H1 (cell line): ENCODE measurements at regions not wholly inside any gene's neighbourhood (a gene's known extent, or its start where the extent isn't known, plus 50 kb on each side); places are given as distances from the start of the nearest gene placed in this dataset.

ENCODE experiments used
- CTCF ChIA-PET: fragments of 300-600 bp; sonication (Branson Sonifier 250); formaldehyde crosslinking; loops from one replicate; lab custom pipeline; 2021; ENCODE audit not compliant: partially characterized antibody; lab: Charles Lee
- POLR2A ChIA-PET: fragments of 300-600 bp; sonication (Branson Sonifier 250); formaldehyde crosslinking; loops from one replicate; lab custom pipeline; 2021; ENCODE audit warnings: inconsistent platforms; ENCODE audit not compliant: partially characterized antibody; lab: Charles Lee
- DNase-seq, 2 experiments: peaks; one replicate each; pipeline versions ENCODE4 v3.0.0 to v3.0.0-alpha.2; 2010 to 2022; ENCODE audit warnings: low spot score in 2 of 2, low read depth in 1 of 2, mixed read lengths in 1 of 2
- FAIRE-seq: peaks from 2 replicates; lab custom pipeline; 2011; peaks lifted over from hg19 to GRCh38; lab: Jason Lieb, UNC
- H2AFZ ChIP-seq: 2 replicates; pipeline ENCODE4 v1.8.1; 2012; ENCODE audit warnings: low read length, inconsistent platforms
- H2AK5ac ChIP-seq: 2 replicates; pipeline ENCODE4 v1.6.1; 2013; ENCODE audit warnings: low read depth, low read length
- H2BK120ac ChIP-seq: replicated peaks from 2 replicates; pipeline ENCODE3; 2013; ENCODE audit warnings: low read depth, low read length, inconsistent platforms
- H2BK12ac ChIP-seq: 2 replicates; pipeline ENCODE4 v1.6.1; 2013; ENCODE audit warnings: low read depth, low read length
- H2BK15ac ChIP-seq: 2 replicates; pipeline ENCODE4 v1.6.1; 2013; ENCODE audit warnings: low read length
- H2BK20ac ChIP-seq: 2 replicates; pipeline ENCODE4 v1.6.1; 2013; ENCODE audit warnings: low read length
- H2BK5ac ChIP-seq: 2 replicates; pipeline ENCODE4 v1.6.1; 2013; ENCODE audit warnings: low read depth, low read length
- H3K14ac ChIP-seq: 2 replicates; pipeline ENCODE4 v1.6.1; 2013; ENCODE audit warnings: inconsistent platforms; ENCODE audit not compliant: insufficient read length
- H3K18ac ChIP-seq: 2 replicates; pipeline ENCODE4 v1.6.1; 2013; ENCODE audit warnings: low read length; ENCODE audit errors: extremely low read depth
- H3K23ac ChIP-seq: 2 replicates; pipeline ENCODE4 v1.6.1; 2013; ENCODE audit warnings: inconsistent platforms; ENCODE audit not compliant: insufficient read length
- H3K23me2 ChIP-seq: 2 replicates; pipeline ENCODE4 v1.6.1; 2013; ENCODE audit warnings: low read depth, low read length
- H3K27ac ChIP-seq: 2 replicates; pipeline ENCODE4 v1.6.1; 2011; ENCODE audit warnings: low read depth, low read length, inconsistent platforms
- H3K27me3 ChIP-seq, 4 experiments: replicated peaks in 1 of 4; 1 replicate in 1 of 4; 2 replicates in 3 of 4; pipeline versions ENCODE4 v1.6.1 to v1.8.1; 2011 to 2013; ENCODE audit warnings: low read length in 3 of 4, mild to moderate bottlenecking in 3 of 4, inconsistent platforms in 2 of 4, mixed read lengths in 2 of 4, moderate library complexity in 1 of 4; ENCODE audit not compliant: control insufficient read depth in 3 of 4, insufficient read depth in 3 of 4; ENCODE audit errors: extremely low read depth in 1 of 4
- H3K36me3 ChIP-seq, 4 experiments: 2 replicates each; pipeline versions ENCODE4 v1.6.1 to v1.8.1; 2011 to 2013; ENCODE audit warnings: mild to moderate bottlenecking in 4 of 4, low read length in 3 of 4, moderate library complexity in 2 of 4, control low read depth in 1 of 4, inconsistent platforms in 1 of 4; ENCODE audit not compliant: insufficient read depth in 4 of 4, control insufficient read depth in 2 of 4
- H3K4ac ChIP-seq: replicated peaks from 2 replicates; pipeline ENCODE3; 2013; ENCODE audit warnings: low read length, low read depth, mixed read lengths, inconsistent platforms; ENCODE audit not compliant: insufficient read length
- H3K4me1 ChIP-seq, 4 experiments: replicated peaks in 1 of 4; 1 replicate in 1 of 4; 2 replicates in 3 of 4; pipeline versions ENCODE4 v1.6.1 to v1.8.1; 2011 to 2013; ENCODE audit warnings: low read length in 3 of 4, inconsistent platforms in 2 of 4, mixed read lengths in 1 of 4; ENCODE audit not compliant: insufficient read depth in 4 of 4, control insufficient read depth in 3 of 4
- H3K4me2 ChIP-seq, 2 experiments: 2 replicates each; pipeline versions ENCODE4 v1.6.1 to v1.8.1; 2011 to 2013; ENCODE audit warnings: low read depth in 2 of 2, low read length in 2 of 2, control low read depth in 1 of 2, inconsistent platforms in 1 of 2, mild to moderate bottlenecking in 1 of 2; ENCODE audit not compliant: insufficient read depth in 1 of 2
- H3K4me3 ChIP-seq, 4 experiments: fragments of 200-600, 300-600 bp in 1 of 4; sonication (generic), shearing (Covaris generic), sonication (Bioruptor Twin) in 1 of 4; 2 replicates each; pipeline versions ENCODE4 v1.5.1 to v1.8.1; 2011 to 2016; ENCODE audit warnings: low read length in 4 of 4, low read depth in 3 of 4, control low read depth in 2 of 4, inconsistent platforms in 2 of 4, mild to moderate bottlenecking in 2 of 4, mixed read lengths in 1 of 4, moderate library complexity in 1 of 4; ENCODE audit not compliant: insufficient read depth in 2 of 4; ENCODE audit errors: extremely low read depth in 1 of 4
- H3K56ac ChIP-seq: replicated peaks from 2 replicates; pipeline ENCODE3; 2013; ENCODE audit warnings: low read depth, mild to moderate bottlenecking, mixed read lengths, low read length, inconsistent platforms; ENCODE audit not compliant: insufficient read length
- H3K79me1 ChIP-seq: 2 replicates; pipeline ENCODE4 v1.6.1; 2013; ENCODE audit warnings: low read depth, low read length, control low read depth
- H3K79me2 ChIP-seq, 2 experiments: 2 replicates each; pipeline versions ENCODE4 v1.6.1 to v1.8.1; 2012 to 2013; ENCODE audit warnings: low read length in 2 of 2, mild to moderate bottlenecking in 2 of 2, inconsistent platforms in 1 of 2; ENCODE audit not compliant: insufficient read depth in 2 of 2, control insufficient read depth in 1 of 2
- H3K9ac ChIP-seq, 4 experiments: replicated peaks in 1 of 4; 1 replicate in 1 of 4; 2 replicates in 3 of 4; pipeline versions ENCODE4 v1.6.1 to v1.8.1; 2011 to 2013; ENCODE audit warnings: low read depth in 3 of 4, low read length in 3 of 4, control low read depth in 2 of 4, mild to moderate bottlenecking in 2 of 4, moderate library complexity in 2 of 4, inconsistent platforms in 1 of 4; ENCODE audit errors: extremely low read depth in 1 of 4
- H3K9me3 ChIP-seq, 2 experiments: 2 replicates each; pipeline versions ENCODE4 v1.6.1 to v1.8.1; 2012 to 2013; ENCODE audit warnings: mild to moderate bottlenecking in 2 of 2, moderate library complexity in 2 of 2, control low read depth in 1 of 2, inconsistent platforms in 1 of 2, low read depth in 1 of 2, low read length in 1 of 2, mixed read lengths in 1 of 2; ENCODE audit not compliant: insufficient read depth in 2 of 2
- H4K20me1 ChIP-seq, 2 experiments: replicated peaks in 1 of 2; 2 replicates each; pipeline versions ENCODE3 to v1.8.1; 2011 to 2013; ENCODE audit warnings: inconsistent platforms in 2 of 2, low read length in 2 of 2, mild to moderate bottlenecking in 1 of 2; ENCODE audit not compliant: insufficient read depth in 2 of 2, control insufficient read depth in 1 of 2
- H4K5ac ChIP-seq: 2 replicates; pipeline ENCODE4 v1.6.1; 2013; ENCODE audit warnings: low read length, low read depth, mixed read lengths, inconsistent platforms; ENCODE audit not compliant: insufficient read length
- H4K8ac ChIP-seq: 2 replicates; pipeline ENCODE4 v1.8.0; 2013; ENCODE audit warnings: mild to moderate bottlenecking, moderate library complexity, low read length, inconsistent platforms; ENCODE audit not compliant: insufficient read depth; ENCODE audit errors: extremely low read depth
- H4K91ac ChIP-seq: replicated peaks from 2 replicates; pipeline ENCODE3; 2013; ENCODE audit warnings: low read length, mixed read lengths, inconsistent platforms; ENCODE audit not compliant: insufficient read length
- CBX5 ChIP-seq: fragments of 300-800, 300-1000 bp; sonication (generic); IDR thresholded peaks from 2 replicates; pipeline ENCODE4 v1.7.1; 2016; ENCODE audit warnings: antibody characterized with exemption, low read length, low read depth
- WGBS, 2 experiments: shearing (Covaris generic) in 1 of 2; methylation state at CpG; one replicate each; pipeline versions ENCODE4 v1.1.6 to v1.1.7; 2013 to 2015; ENCODE audit warnings: low lambda C conversion rate in 2 of 2, mixed read lengths in 2 of 2, inconsistent platforms in 1 of 2, low coverage in 1 of 2, missing lambda C conversion rate in 1 of 2; ENCODE audit not compliant: insufficient replicate concordance in 2 of 2, insufficient coverage in 1 of 2, insufficient read length in 1 of 2; ENCODE audit errors: extremely low coverage in 1 of 2, missing lambda C conversion rate in 1 of 2; 5-methylcytosine and 5-hydroxymethylcytosine counted together

- CTCF ChIA-PET, result no interaction called here
- no peak for TF ChIP-seq CBX5
- Histone ChIP-seq H3K4ac (no peak overlapping the region), H2BK5ac (no peak overlapping the region), H3K18ac (no peak overlapping the region), H3K23ac (no peak overlapping the region), H2BK120ac (no peak overlapping the region), H3K9me3 (no peaks in the 10 kb centered on the region), H3K27me3 (no peaks in the 10 kb centered on the region), H4K20me1 (no peaks in the 10 kb centered on the region), H3K23me2 (no peaks in the 10 kb centered on the region), H3K4me3 (no peak overlapping the region), H3K9ac (no peak overlapping the region), H2BK15ac (no peak overlapping the region), H4K91ac (no peak overlapping the region), H3K27ac (no peak overlapping the region), H4K8ac (no peak overlapping the region), H3K4me2 (no peak overlapping the region), H3K14ac (no peak overlapping the region), H2AFZ (no peak overlapping the region), H2BK20ac (no peak overlapping the region), H3K79me2 (no peaks in the 10 kb centered on the region), H4K5ac (no peak overlapping the region), H3K79me1 (no peaks in the 10 kb centered on the region), H3K56ac (no peak overlapping the region), H2AK5ac (no peak overlapping the region), H2BK12ac (no peak overlapping the region), H3K4me1 (no peaks in the 10 kb centered on the region), H3K36me3 (no peaks in the 10 kb centered on the region)
- FAIRE-seq, result no peak
- WGBS, 2 experiments, result 100% methylated on average over 2 of the region's 2 CpGs; no CpG with 5 or more reads in 1 of the 2 experiments
- POLR2A ChIA-PET, result no interaction called here
- no peak for DNase-seq
Measured at GRCh38 chr11:97888641-97889040, 1132.1 kb upstream of the CNTN5 start.
